ENCODE measurements at regions not wholly inside any gene's neighbourhood (a gene's known extent, or its start where the extent isn't known, plus 50 kb on each side); places are given as distances from the start of the nearest gene placed in this dataset.

GRCh38 chr12:85441741-85442140 is 161.7 kb downstream of the ALX1 start:
- TF ChIP-seq POLR2A (IDR thresholded peaks at IDR 0.05; ENCODE audit: low read length) (no peak), GATA1 (IDR thresholded peaks at IDR 0.05; ENCODE audit: low read depth, low read length) (no peak)
